DMS79 treated with DMSO at 0.1 percent for 48 hours (cell line): ENCODE measurements at regions not wholly inside any gene's neighbourhood (a gene's known extent, or its start where the extent isn't known, plus 50 kb on each side); places are given as distances from the start of the nearest gene placed in this dataset.
A peak's percentile ranks its signal among the peaks of the same experiment; 100 is the strongest.
"Not testable (repeated sequence)": the region's sequence is repeated elsewhere in the genome, so short reads cannot be mapped to it uniquely, and the experiment has no call there.

Experiments
- DNase-seq: peaks from one replicate; lab custom pipeline; 2025; lab: John Stamatoyannopoulos, UW

GRCh38 chr4:86481440-86481839, 112.7 kb upstream of the PTPN13 start:
- DNase-seq = peak; percentile 2

GRCh38 chr4:86482306-86483172, 111.6 kb upstream of the PTPN13 start:
- DNase-seq = no peak

- DNase-seq = no peak
Observed at GRCh38 chr4:86483173-86483490, 111.0 kb upstream of the PTPN13 start.

GRCh38 chr4:86483773-86484172, 110.3 kb upstream of the PTPN13 start:
- DNase-seq = no peak

GRCh38 chr4:86484241-86484640, 109.9 kb upstream of the PTPN13 start:
- no peak for DNase-seq

GRCh38 chr4:86487738-86488348, 106.3 kb upstream of the PTPN13 start:
- DNase-seq = no peak

DNA sequence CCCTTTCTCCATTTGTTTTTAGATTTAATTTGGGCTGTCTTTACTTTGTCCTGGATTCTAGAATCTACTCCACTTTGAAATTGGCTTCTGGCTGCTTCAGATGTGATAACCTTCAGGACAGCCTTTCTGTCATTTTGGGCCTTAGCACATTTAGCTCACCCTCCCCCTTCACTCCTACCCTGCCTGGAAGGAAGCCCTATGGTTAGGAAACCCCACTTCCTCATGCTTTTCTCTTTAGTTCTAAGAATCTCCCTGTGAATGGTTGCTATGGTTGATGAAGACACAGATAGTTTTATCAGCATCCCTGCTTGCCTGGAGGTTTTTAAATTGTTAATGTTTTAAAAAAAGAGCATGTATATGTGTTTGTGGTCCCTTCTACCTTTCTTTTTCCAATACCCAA, 100.7 kb upstream of the PTPN13 start:
- DNase-seq = no peak

DNA sequence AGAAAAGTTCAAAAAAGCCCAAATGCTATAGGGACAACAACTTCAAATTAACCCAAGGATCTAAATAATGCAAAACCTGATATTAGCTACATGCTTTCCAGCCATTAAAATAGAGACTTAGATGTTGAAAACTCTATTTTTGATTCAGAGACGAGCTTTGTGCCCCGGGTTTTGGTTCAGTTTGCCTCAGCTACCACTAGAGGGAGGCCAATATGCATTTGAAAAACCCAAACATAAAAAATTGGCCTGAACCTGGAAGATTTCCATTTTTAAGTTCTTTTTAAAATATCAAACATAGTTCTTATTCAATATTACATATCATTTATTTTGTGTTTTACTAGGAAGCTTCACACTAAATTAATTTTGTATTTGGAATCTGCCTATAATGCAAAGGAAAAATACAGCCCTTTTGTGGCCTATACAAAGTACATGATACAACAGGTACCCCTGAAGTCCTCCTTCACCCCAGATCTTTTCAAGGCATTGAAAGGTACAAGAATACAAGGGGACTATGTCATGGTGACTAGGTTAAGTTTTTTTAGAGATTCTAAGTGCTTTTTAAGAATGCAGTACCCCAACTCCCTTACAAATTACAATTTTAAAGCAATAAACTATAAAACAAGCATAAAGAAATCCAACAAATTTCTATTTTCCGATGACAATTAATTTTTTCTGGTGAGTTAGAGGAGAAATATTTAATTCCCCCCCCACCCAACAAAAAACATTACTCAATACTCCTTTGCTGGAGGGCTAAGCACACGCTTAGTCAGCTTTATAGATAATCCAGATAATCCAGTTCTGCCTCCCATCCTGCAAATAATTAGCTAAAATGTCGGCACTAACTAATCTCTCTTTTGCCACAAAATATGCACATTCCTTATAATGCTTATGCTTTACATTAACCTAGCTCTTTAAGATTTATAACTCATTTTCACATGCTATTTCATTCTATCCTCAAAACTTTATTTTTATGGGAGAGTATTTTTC, 97.7 kb upstream of the PTPN13 start:
- DNase-seq = peak; percentile 20

DNA sequence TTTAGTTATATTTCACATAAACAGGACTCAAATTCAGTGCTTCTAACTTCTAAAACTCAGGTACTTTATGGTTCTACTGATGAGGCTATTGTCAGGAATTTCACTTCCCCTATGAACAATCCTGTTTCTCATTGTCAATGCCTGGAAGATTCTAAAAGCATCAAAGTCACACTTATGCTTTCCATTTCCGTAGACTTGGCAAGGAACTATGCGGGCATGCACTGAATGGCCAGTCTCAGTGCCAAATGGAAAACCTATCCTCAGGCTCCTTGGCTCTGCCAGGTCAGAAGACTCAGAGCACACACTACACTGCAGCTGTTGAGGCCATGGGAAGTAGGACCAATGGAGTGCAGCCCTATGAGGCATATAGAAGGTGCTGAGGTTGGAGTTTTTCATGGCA, 97.0 kb upstream of the PTPN13 start:
- no peak for DNase-seq

- DNase-seq = peak; percentile 41
Observed at GRCh38 chr4:86497980-86498862, 95.9 kb upstream of the PTPN13 start.

DNA sequence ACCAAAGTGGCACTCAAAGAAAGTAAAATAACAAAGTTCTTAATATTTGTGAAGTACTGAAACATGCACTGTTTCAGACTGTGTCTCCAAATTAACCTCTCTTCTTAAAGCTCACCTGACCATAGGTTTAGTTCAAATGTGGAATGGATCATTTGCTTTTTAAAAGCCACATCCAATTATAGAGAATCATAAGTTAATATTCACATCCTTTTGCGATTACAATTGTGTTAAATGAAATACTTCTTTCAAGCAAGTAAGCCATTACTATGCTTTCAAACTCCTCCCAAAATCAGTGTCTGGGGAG, 95.3 kb upstream of the PTPN13 start:
- no peak for DNase-seq

DNA sequence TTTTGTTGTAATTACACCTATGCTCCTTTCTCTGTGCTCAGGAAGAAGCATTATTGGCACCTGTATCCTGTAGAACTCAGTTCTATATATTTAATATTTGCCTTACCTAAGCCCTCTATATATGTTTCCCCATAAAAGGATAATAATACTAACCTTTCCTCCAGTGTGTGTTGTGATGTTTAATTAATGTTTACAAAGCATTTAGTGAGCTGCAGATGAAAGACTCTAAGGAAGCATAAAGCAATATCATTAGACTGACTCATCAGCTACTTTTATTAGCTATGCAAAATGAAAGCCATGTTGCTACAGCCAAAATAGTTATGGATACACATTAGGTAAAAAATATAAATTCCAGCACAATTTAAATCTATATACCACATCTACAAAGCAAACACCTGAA, 93.6 kb upstream of the PTPN13 start:
- DNase-seq = no peak

- DNase-seq = no peak
Observed at GRCh38 chr4:86502081-86502480, 92.0 kb upstream of the PTPN13 start.

- no peak for DNase-seq
Observed at GRCh38 chr4:86506591-86506990, 87.5 kb upstream of the PTPN13 start.

- no peak for DNase-seq
Observed at GRCh38 chr4:86508436-86508835, 85.7 kb upstream of the PTPN13 start.

DNA sequence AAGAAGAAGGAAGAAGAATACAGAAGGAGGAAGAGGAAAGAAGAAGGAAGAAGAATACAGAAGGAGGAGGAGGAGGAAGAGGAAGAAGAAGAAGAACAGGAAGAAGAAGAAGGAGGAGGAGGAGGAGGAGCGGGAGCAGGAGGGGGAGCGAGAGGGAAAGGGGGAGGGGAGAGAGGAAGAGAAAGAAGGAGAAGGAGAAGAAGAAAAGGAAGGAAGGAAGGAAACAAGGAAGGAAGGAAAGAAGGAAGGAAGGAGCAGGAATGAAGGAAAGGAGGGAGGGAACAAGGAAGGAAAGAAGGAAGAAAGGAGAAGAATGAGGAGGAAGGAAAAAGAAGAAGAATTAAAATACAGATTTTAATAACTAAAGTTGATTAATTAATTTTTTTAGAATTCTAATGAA, 82.5 kb upstream of the PTPN13 start:
- no peak for DNase-seq

GRCh38 chr4:86512631-86513030, 81.5 kb upstream of the PTPN13 start:
- no peak for DNase-seq

DNA sequence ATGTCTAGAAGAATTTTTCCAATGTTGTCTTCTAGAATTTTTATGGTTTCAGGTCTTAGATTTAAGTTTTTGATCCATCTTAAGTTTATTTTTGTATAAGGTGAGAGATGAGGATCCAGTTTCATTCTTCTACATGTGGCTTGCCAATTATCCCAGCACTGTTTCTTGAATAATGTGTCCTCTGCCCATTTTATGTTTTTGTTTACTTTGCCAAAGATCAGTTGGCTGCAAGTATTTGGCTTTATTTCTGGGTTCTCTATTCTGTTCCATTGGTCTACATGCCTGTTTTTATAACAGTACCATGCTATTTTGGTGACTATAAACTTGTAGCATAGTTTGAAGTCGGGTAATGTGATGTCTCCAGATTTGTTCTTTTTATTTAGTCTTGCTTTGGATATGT, 78.2 kb upstream of the PTPN13 start:
- DNase-seq = not testable (repeated sequence)

DNA sequence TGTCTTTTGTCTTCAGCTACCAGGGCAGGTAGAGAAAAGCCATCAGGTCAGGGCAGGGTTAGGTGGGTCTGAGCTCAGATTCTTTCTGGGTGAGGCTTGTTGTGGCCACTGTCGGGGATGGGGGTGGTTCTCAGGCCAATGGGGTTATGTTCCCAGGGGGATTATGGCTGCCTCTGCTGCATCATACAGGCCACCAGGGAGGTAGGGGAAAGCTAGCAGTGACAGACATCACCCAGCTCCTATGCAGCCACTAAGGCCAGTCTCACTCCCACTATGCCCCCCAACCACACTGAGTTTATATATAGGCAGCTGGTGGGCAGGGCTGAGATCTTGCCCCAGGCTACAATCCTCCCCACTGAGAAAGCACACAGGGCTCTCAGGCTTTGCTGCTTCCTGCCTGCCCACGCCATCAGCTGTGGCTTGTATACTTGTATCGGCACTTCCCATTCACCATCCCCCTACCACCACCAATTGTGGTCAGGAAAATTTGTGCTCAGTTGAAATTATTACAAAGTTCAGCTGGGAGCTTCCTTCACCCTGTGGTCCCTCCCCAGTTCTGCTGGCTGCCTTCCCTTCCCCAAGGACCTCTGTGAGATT, 72.6 kb upstream of the PTPN13 start:
- DNase-seq = no peak

DNA sequence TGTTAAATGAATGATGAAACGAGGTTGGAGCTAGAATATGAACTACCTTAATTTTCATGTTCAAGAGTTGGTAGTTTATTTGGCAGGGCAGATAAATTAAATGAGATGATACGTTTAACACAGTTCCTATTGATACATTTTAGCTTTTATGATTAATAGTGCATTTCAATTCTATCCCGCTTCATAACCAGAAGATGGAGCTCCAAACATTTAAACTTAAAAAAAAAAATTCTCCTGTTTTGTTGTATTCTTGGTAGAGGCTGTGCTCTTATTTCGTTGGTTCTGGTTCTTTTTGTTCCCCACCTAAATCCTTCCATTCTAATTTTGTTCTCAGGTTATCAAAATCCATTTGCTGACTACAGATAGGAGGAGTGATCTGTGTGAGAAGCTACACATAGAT, 71.8 kb upstream of the PTPN13 start:
- no peak for DNase-seq

DNA sequence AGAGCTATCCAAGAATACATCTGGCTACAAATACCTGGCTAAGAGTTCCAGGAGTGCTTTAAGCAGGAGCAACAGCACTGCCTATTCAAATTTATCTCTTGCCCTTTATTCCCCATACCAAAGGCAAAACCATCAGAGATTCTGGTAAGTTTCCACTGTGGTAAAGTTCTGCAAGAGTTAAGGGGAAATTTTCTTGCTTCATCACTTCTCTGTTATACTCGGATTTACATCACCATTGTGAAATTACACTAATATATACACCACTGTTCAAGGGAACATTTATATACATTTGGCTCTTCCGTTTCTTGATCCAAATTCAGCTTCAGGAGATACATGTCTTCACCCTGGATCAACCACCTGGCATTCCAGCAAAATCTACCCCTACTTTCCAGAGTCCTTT, 70.8 kb upstream of the PTPN13 start:
- no peak for DNase-seq
